Adrenal gland (tissue), 5 donors: ENCODE measurements at regions not wholly inside any gene's neighbourhood (a gene's known extent, or its start where the extent isn't known, plus 50 kb on each side); places are given as distances from the start of the nearest gene placed in this dataset.

ENCODE experiments used
- POLR2A ChIP-seq, 2 donors: fragments of 450-650 bp; IDR thresholded peaks; one replicate each; pipeline ENCODE4 v1.6.1; 2017; ENCODE audit warnings: antibody characterized with exemption in 2 of 2, mild to moderate bottlenecking in 2 of 2, moderate library complexity in 1 of 2
- TF ChIP-seq, protein P1 (sequence below), 6 experiments: fragments of 450-650 bp in 4 of 6; fragments of 200-600 bp in 2 of 6; sonication (generic) in 1 of 6; IDR thresholded peaks; 1 replicate in 5 of 6; 2 replicates in 1 of 6; pipeline versions ENCODE4 v1.5.1 to v1.8.0; 2016 to 2021; ENCODE audit warnings: antibody characterized with exemption in 6 of 6, mild to moderate bottlenecking in 2 of 6, moderate library complexity in 1 of 6
- donor health status: DM: no; HTN: no; CAD: no.

DNA sequence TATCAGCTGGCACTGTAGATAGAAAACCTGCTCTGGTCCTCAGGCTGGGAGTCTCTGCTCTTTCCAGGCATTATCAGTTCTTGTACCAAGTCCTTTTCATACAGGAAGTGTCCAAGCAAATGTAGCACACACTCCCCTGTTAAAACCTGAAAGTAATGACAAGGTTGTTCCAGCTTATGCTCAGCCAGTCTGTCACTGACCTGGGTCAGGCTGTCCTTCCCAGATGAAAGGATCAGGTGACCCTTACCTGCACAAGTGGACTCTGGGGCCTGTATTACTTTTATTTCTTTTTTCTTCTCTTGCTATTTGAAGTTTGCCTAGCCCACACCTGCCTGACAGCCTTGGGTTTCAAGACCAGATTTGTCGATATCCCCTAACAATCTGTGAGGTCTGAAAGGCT lies 156.3 kb upstream of the SESN3 start:
- TF ChIP-seq, protein P1, sequence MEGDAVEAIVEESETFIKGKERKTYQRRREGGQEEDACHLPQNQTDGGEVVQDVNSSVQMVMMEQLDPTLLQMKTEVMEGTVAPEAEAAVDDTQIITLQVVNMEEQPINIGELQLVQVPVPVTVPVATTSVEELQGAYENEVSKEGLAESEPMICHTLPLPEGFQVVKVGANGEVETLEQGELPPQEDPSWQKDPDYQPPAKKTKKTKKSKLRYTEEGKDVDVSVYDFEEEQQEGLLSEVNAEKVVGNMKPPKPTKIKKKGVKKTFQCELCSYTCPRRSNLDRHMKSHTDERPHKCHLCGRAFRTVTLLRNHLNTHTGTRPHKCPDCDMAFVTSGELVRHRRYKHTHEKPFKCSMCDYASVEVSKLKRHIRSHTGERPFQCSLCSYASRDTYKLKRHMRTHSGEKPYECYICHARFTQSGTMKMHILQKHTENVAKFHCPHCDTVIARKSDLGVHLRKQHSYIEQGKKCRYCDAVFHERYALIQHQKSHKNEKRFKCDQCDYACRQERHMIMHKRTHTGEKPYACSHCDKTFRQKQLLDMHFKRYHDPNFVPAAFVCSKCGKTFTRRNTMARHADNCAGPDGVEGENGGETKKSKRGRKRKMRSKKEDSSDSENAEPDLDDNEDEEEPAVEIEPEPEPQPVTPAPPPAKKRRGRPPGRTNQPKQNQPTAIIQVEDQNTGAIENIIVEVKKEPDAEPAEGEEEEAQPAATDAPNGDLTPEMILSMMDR (IDR thresholded peaks at IDR 0.05), result no peak
- no peak for TF ChIP-seq POLR2A (IDR thresholded peaks at IDR 0.05)
